Right renal cortex interstitium (tissue), 3 donors: ENCODE measurements at regions not wholly inside any gene's neighbourhood (a gene's known extent, or its start where the extent isn't known, plus 50 kb on each side); places are given as distances from the start of the nearest gene placed in this dataset.

Experiments
- DNase-seq, 3 donors: peaks; one replicate each; pipeline ENCODE4 v3.0.0-alpha.2; 2013; ENCODE audit warnings: low read depth in 3 of 3, low spot score in 2 of 3

DNA sequence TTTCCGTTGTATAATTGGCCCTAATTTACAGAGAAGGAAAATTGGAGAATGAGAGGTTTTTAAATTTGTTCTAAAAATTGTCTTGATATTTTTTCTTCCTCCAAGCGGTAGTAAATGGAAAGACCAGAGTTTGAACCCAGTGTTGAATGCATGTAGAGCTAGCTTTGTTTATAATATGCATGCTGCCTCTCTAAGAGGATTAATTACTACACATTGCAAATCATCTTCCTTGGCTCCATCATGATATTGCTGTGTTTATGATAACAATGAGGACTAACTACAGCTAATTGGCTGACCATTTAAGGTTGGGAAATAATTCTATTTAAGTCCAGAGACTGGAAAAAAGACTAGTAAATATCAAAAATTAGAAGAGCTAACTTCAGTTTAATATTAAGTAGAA is 338.5 kb downstream of the PLK2 start:
- no peak for DNase-seq

DNA sequence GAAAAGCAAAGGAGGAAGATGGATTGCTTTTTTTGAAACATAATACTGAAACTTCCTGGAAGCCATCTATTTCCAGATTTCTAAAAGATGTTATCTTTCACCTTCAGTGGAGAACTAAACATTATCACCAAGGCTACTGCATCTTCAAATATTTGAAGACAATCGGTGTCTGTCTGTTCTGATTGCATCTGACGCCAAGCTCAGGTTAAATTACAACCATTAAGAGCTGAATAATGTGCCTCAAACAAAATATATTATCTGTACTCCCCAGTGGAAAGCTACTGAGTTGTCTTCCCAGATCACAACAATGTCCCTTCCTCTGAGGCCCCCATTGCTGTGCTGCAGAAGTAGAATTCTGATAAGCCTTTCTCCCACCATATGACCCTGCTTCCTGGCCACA is 342.3 kb downstream of the PLK2 start:
- no peak for DNase-seq

- DNase-seq: no peak
These were observed 343.5 kb downstream of the PLK2 start for GRCh38 chr5:58116346-58116745.

DNA sequence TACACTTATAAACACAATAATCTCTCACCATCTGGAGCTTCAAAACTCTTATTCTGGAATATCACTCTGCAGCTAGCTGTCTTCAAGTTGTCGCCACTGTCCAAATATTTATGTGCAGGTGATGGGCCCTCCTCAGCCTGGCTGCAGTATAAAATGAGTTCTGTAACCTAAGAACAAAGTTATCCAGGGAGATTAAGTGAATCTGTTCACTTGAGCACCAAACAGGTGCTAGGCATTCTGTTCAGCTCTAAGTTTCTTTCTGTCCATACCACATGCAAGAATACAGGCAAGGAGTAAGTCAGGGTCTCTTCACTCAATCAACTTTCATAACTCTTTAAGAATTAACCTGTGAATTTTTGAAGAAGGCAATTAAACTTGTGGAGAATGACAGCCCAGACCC is 344.1 kb downstream of the PLK2 start:
- DNase-seq: no peak

- no peak for DNase-seq
These were observed 345.6 kb downstream of the PLK2 start for GRCh38 chr5:58114324-58114723.

GRCh38 chr5:58113172-58113571 is 346.7 kb downstream of the PLK2 start:
- DNase-seq: no peak

- no peak for DNase-seq
These were observed 351.4 kb downstream of the PLK2 start for GRCh38 chr5:58108511-58108910.

DNA sequence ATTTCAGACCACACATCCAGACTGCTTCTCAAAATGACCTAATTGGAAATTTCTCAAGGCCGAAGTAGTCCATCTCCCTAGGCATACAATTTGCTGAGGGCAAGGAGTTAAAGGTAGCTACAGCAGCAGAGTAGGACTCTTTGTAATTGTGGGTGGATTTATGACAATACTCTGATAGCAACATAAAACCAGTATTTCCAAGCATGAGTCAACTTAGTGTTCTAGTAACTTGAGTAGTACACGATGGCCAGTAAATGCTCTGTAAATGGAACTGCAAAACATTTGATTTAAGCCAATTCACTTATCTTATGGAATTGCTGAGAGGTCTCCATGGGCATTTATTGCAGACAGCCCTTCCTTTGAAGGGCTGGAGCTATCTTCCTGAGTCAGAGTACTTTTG is 352.2 kb downstream of the PLK2 start:
- DNase-seq: no peak

- DNase-seq: no peak
These were observed 353.0 kb downstream of the PLK2 start for GRCh38 chr5:58106754-58107410.

DNA sequence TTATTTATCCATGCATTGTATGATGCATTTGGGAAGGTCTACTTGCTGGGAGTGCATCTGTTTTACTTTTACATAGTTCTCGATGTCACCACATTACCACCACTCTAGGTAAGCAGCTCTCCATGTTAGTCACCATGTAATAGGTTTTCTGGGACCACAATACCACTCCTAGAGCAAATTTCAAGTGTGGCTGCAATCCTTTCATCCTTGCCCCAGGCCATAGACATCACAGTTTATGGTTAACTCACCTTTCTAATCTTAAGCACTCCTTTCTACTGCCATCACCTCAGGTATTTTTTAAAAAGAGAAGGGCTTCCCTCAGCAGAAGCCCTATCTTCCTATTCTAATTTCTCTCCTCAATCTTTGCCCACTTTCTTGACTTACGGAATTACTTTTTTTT is 354.1 kb downstream of the PLK2 start:
- DNase-seq: no peak

DNA sequence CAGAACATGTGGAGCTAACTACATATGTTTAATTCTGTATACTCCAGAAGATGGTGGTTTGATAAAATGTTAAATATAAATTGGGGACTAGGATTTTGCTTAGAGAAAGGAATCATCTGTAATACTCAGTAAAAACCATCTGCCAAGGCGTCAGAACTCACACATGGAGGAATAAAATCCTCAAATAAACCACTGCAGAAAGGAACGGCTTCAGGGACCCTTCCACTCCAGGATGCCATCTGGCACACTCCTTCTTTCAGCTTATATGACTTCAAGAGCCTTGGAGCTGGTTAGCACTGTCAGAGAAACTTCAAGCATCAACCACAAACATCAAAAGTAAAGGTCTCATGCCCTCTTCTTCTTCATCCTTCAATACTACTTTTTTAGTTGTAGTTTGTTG is 360.6 kb downstream of the PLK2 start:
- DNase-seq: no peak

GRCh38 chr5:58094031-58094430 is 365.9 kb downstream of the PLK2 start:
- no peak for DNase-seq

DNA sequence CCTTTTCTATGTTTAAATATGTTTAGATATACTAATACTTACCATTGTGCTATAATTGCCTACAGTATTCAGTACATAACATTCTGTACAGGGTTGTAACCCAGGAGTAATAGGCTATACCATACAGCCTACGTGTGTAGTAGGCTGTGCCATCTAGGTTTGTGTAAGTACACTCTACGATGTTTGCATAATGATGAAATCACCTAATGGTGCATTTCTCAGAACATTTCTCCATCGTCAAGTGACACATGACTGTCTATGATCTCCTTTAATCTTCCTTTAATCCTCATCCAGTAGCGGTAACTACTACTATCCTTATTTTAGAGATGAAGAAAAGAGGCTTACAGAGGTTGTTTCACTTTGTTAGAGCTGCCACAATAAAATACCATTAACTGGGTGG is 369.2 kb downstream of the PLK2 start:
- DNase-seq: no peak

- no peak for DNase-seq
These were observed 370.9 kb downstream of the PLK2 start for GRCh38 chr5:58088941-58089340.

- no peak for DNase-seq
These were observed 372.0 kb downstream of the PLK2 start for GRCh38 chr5:58087905-58088304.

GRCh38 chr5:58087123-58087522 is 372.8 kb downstream of the PLK2 start:
- peak; percentile 41 to 56 (median 45) for DNase-seq

DNA sequence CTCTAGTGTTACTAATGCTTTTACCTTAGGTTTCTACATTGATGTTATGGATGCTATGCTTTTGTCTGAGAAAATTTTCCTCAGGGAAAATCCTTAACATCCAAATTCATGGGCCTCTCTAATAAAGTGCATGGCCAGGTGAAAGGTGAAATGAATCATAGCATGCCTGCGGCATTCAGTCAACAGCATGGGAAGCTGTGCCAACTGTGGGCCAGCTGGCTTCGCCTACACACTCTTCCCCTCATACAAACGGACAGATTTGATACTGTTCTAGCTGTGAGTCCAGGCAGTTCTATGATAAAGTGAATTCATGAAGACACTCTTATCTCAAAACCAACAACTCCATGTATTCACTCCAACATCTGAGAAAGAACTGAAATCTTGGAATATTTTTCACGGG is 374.1 kb downstream of the PLK2 start:
- no peak for DNase-seq

DNA sequence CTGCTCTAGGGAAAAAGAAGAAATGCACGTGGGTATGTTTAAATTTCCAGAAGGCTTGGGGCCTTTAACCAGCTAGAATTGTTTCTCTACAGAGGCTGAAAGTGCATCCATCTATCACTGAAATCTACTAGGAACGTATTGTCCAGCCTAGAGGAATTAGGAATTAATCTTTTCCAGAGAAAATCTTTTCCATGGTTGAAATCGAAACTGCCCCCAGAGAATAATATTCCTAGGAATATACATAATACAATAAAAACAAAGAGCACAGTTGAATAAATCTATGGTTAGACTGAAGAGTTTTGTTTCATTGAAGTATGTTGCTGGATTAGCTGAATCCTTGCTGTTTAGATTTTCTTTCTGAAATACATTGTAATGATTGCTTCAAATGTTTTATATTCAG is 378.5 kb downstream of the PLK2 start:
- no peak for DNase-seq

GRCh38 chr5:58080573-58080972 is 379.3 kb downstream of the PLK2 start:
- DNase-seq: no peak

DNA sequence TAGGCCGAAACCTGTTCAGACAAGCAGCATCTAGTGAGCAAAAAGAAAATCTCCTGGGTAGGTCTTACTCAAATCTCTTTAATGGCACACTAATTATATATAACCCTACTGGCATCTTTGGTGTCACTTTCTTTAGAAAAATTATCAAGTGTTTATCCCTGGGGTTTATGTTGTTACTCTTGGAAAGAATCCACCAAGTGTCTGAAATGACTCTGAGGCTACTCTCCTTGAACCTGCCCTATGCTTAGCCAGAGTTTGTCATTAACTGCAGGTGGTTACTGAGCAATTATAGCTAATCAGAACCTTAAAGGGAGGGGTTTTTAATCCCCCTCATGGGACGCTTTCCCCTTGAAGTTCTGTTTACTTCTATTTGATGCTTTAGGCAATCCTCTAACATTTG is 381.9 kb downstream of the PLK2 start:
- DNase-seq: no peak

DNA sequence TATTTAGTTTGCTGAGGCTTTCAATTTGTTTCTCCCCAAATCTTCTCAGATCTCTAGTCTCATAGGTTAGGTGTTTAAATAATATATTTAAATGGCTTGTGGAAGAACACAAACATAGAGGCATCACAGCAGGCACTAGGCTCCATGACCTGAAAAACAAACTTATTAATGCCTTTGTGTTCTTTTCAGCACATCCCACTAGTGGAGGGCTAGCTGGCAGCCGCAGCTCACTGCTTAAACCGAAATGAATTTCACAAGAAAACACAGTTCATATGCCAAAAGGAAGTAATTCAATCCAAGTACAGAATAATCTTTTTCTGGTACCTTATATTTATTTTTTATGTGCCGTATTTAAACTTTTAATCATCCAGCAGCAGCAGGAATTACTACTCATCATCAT is 382.5 kb downstream of the PLK2 start:
- DNase-seq: no peak

DNA sequence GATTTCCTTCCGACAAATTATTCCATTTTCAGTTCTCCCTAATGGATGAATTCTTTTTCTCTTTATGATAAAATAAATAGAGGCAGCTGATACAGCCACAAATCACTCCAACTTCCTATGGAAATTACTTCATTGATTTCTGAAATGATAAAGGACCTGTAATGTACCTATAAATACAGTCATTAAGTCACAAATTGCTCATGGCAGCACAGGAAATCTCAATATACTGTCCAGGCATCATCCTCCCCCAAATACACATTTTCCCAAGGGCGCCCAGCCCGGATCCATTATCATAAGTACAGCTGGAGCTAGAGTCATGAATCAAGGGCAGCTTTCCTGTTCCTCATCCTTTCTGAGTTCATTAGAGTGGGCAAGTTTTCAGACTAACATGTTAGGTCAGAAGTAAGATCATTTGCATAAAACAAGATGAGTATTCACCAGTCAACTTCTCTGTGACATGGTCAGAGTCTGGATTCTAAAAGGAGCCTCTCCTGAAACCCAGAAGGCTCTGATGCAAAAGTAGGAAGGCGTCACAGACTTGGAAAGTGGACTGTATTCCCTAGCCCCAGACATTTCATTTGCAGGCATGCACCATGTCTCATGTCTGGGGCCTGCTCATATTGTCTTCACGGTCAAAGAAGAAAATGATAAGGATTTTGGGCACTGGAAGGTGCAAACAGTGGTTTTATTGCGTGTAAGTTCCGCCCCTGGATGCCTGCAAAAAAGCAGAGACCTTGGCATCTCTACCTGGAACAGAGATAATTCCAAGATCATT is 383.2 kb downstream of the PLK2 start:
- DNase-seq: no peak

DNA sequence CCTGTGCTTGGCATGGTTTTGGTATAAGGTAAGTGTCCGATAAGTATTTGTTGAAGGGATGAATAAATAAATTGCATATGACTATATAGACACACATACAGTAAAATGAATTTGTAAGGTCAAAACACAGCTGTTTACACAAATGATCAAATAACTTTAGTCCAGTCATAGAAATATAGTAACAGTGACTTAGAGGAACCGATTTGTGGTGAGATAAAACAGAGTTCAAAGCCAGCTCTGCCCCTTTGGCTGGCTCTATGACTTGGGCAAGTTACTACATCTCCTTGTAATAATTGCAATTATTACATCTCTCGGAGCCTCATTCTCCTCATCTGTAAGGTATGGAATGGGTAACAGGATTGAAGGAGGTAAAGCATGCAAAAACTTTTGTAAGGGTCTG is 384.0 kb downstream of the PLK2 start:
- DNase-seq: no peak
